ENCODE measurements at regions not wholly inside any gene's neighbourhood (a gene's known extent, or its start where the extent isn't known, plus 50 kb on each side); places are given as distances from the start of the nearest gene placed in this dataset.

- TF ChIP-seq CTCF (IDR thresholded peaks at IDR 0.05) (no peak), POLR2AphosphoS5 (IDR thresholded peaks at IDR 0.05) (no peak), POLR2A (IDR thresholded peaks at IDR 0.05) (no peak), EP300 (IDR thresholded peaks at IDR 0.05) (no peak)
- H3K9me3 ChIP-seq: no peaks in the 10 kb centered on the region
- no peak overlapping the region for H3K27ac ChIP-seq
- no peak for ATAC-seq
- H3K4me1 ChIP-seq: peaks cover 0 to 4% (median 0%) of the 10 kb centered on the region in 3 donors
- no peak overlapping the region for H3K4me3 ChIP-seq
- H3K36me3 ChIP-seq: no peaks in the 10 kb centered on the region
- 56% methylated on average over 3 of the region's 11 CpGs; no CpG with 5 or more reads in 1 of the 2 donors for WGBS, 2 donors (ENCODE audit: low coverage in 1 of 2)
- H3K27me3 ChIP-seq: no peaks in the 10 kb centered on the region
Measured at GRCh38 chr18:75752740-75753263, 325.3 kb upstream of the SMIM21 start.

- H3K9me3 ChIP-seq: no peaks in the 10 kb centered on the region
- H3K36me3 ChIP-seq: no peaks in the 10 kb centered on the region
- peaks cover 0 to 4% (median 0%) of the 10 kb centered on the region in 3 donors for H3K4me1 ChIP-seq
- no peaks in the 10 kb centered on the region for H3K27me3 ChIP-seq
- no peak for ATAC-seq
- TF ChIP-seq POLR2AphosphoS5 (IDR thresholded peaks at IDR 0.05) (no peak), EP300 (IDR thresholded peaks at IDR 0.05) (no peak), POLR2A (IDR thresholded peaks at IDR 0.05) (no peak), CTCF (IDR thresholded peaks at IDR 0.05) (no peak)
- WGBS, 2 donors (ENCODE audit: low coverage in 1 of 2): 89 to 100% methylated on average over 7 of the region's 7 CpGs
- no peak overlapping the region for H3K27ac ChIP-seq
- H3K4me3 ChIP-seq: no peak overlapping the region
Measured at GRCh38 chr18:75745147-75745546, 317.6 kb upstream of the SMIM21 start.

- Histone ChIP-seq H3K27ac (no peak overlapping the region), H3K4me3 (no peak overlapping the region), H3K36me3 (no peaks in the 10 kb centered on the region), H3K27me3 (no peaks in the 10 kb centered on the region), H3K4me1 (no peaks in the 10 kb centered on the region), H3K9me3 (no peaks in the 10 kb centered on the region)
- no peak for ATAC-seq
- TF ChIP-seq CTCF (IDR thresholded peaks at IDR 0.05) (no peak), POLR2A (IDR thresholded peaks at IDR 0.05) (no peak), EP300 (IDR thresholded peaks at IDR 0.05) (no peak), POLR2AphosphoS5 (IDR thresholded peaks at IDR 0.05) (no peak)
- WGBS, 2 donors (ENCODE audit: low coverage in 1 of 2): 21 to 38% methylated on average over 4 of the region's 4 CpGs
Measured at GRCh38 chr18:75742516-75742915, 315.0 kb upstream of the SMIM21 start.

- WGBS, 2 donors (ENCODE audit: low coverage in 1 of 2): 42 to 43% methylated on average over 6 to 7 of the region's 7 CpGs
- Histone ChIP-seq H3K36me3 (no peaks in the 10 kb centered on the region), H3K27ac (no peak overlapping the region), H3K4me3 (no peak overlapping the region), H3K27me3 (no peaks in the 10 kb centered on the region), H3K9me3 (peaks cover 0 to 16% (median 0%) of the 10 kb centered on the region in 3 donors), H3K4me1 (no peaks in the 10 kb centered on the region)
- TF ChIP-seq EP300 (IDR thresholded peaks at IDR 0.05): no peak
- TF ChIP-seq POLR2A (IDR thresholded peaks at IDR 0.05): no peak
- no peak for ATAC-seq
Measured at GRCh38 chr18:75739682-75740081, 312.2 kb upstream of the SMIM21 start.

- Histone ChIP-seq H3K4me1 (no peaks in the 10 kb centered on the region), H3K4me3 (no peak overlapping the region), H3K36me3 (no peaks in the 10 kb centered on the region), H3K27me3 (no peaks in the 10 kb centered on the region), H3K9me3 (peaks cover 0 to 16% (median 0%) of the 10 kb centered on the region in 3 donors), H3K27ac (no peak overlapping the region)
- TF ChIP-seq POLR2A (IDR thresholded peaks at IDR 0.05) (no peak), EP300 (IDR thresholded peaks at IDR 0.05) (no peak), CTCF (IDR thresholded peaks at IDR 0.05) (no peak), POLR2AphosphoS5 (IDR thresholded peaks at IDR 0.05) (no peak)
- ATAC-seq: no peak
- 80 to 86% methylated on average over 1 to 2 of the region's 2 CpGs for WGBS, 2 donors (ENCODE audit: low coverage in 1 of 2)
Measured at GRCh38 chr18:75735291-75735690, 307.8 kb upstream of the SMIM21 start.
